HepG2 (cell line): ENCODE measurements at regions not wholly inside any gene's neighbourhood (a gene's known extent, or its start where the extent isn't known, plus 50 kb on each side); places are given as distances from the start of the nearest gene placed in this dataset.
A peak's percentile ranks its signal among the peaks of the same experiment; 100 is the strongest.

Source experiments
- ATAC-seq: fragments of 200-7000 bp; cut with Tn5 transposase; 3 replicates; pipeline ENCODE4 v1.9.1; 2020; ENCODE audit warnings: mild to moderate bottlenecking, moderate library complexity
- BruUV-seq: library from RNA; stranded (reverse); fragments of 400-500 nt; replicated peaks from 2 replicates; lab custom pipeline; 2021; lab: Mats Ljungman, UMichigan
- CTCF ChIA-PET: fragments of 300-600 bp; formaldehyde crosslinking; extraction: SDS; loops from one replicate; lab custom pipeline; 2021; ENCODE audit warnings: low total read pairs, inconsistent platforms, low intra/inter-chr PET ratio; lab: Yijun Ruan, JAX
- POLR2A ChIA-PET: fragments of 350-600 bp; sonication (Branson Sonifier 250); formaldehyde crosslinking; loops from one replicate; lab custom pipeline; 2020; ENCODE audit warnings: antibody characterized with exemption, inconsistent platforms; lab: Yijun Ruan, JAX
- DNase-seq: peaks from one replicate; pipeline ENCODE4 v3.0.0-alpha.2; 2015; ENCODE audit warnings: low spot score
- FAIRE-seq: peaks from 3 replicates; lab custom pipeline; 2011; peaks lifted over from hg19 to GRCh38; lab: Jason Lieb, UNC
- H2AFZ ChIP-seq: one replicate; pipeline ENCODE4 v1.6.1; 2011; ENCODE audit warnings: low read length, inconsistent platforms
- H3K27ac ChIP-seq: fragments of 300-600 bp; 3 replicates; pipeline ENCODE4 v1.8.0; 2011; ENCODE audit warnings: mixed run types, mild to moderate bottlenecking, mixed read lengths, low read length, inconsistent platforms; ENCODE audit not compliant: insufficient read depth; ENCODE audit errors: extremely low read length
- H3K27me3 ChIP-seq, 2 experiments: fragments of 200-600 bp in 1 of 2; 2 replicates in 1 of 2; 3 replicates in 1 of 2; pipeline versions ENCODE4 v1.6.0 to v1.8.0; 2011; ENCODE audit warnings: low read length in 2 of 2, mild to moderate bottlenecking in 2 of 2, moderate library complexity in 2 of 2, inconsistent platforms in 1 of 2; ENCODE audit not compliant: insufficient read depth in 2 of 2, control insufficient read depth in 1 of 2
- H3K36me3 ChIP-seq, 2 experiments: fragments of 200-600 bp in 1 of 2; replicated peaks in 1 of 2; 2 replicates in 1 of 2; 3 replicates in 1 of 2; pipeline versions ENCODE4 v1.5.1 to v1.8.0; 2011; ENCODE audit warnings: low read length in 2 of 2, inconsistent platforms in 1 of 2; ENCODE audit not compliant: insufficient read depth in 2 of 2, control insufficient read depth in 1 of 2
- H3K4me1 ChIP-seq: 2 replicates; pipeline ENCODE4 v1.5.1; 2012; ENCODE audit warnings: low read length, inconsistent platforms; ENCODE audit not compliant: insufficient read depth
- H3K4me2 ChIP-seq: 2 replicates; pipeline ENCODE4 v1.6.0; 2011; ENCODE audit warnings: low read depth, low read length, inconsistent platforms
- H3K4me3 ChIP-seq, 3 experiments: fragments of 200-600 bp in 1 of 3; sonication (generic), shearing (Covaris generic) in 1 of 3; replicated peaks in 1 of 3; 2 replicates each; pipeline ENCODE4 v1.5.1; 2011 to 2016; ENCODE audit warnings: low read length in 3 of 3, inconsistent platforms in 2 of 3, low read depth in 2 of 3, mild to moderate bottlenecking in 2 of 3, control low read depth in 1 of 3, mixed read lengths in 1 of 3; ENCODE audit not compliant: insufficient read depth in 1 of 3
- H3K79me2 ChIP-seq: one replicate; pipeline ENCODE4 v1.6.1; 2011; ENCODE audit warnings: low read length, inconsistent platforms; ENCODE audit not compliant: insufficient read depth
- H3K9ac ChIP-seq: 2 replicates; pipeline ENCODE4 v1.6.0; 2011; ENCODE audit warnings: mild to moderate bottlenecking, low read depth, low read length, inconsistent platforms; ENCODE audit not compliant: insufficient read depth
- H3K9me3 ChIP-seq: 2 replicates; pipeline ENCODE4 v1.5.1; 2012; ENCODE audit warnings: mild to moderate bottlenecking, low read length
- H4K20me1 ChIP-seq: 2 replicates; pipeline ENCODE4 v1.6.0; 2011; ENCODE audit warnings: inconsistent platforms, mild to moderate bottlenecking, low read length, moderate library complexity; ENCODE audit not compliant: insufficient read depth
- ATF4 ChIP-seq, 2 experiments: fragments of 450-650 bp in 1 of 2; sonication (generic) in 1 of 2; formaldehyde crosslinking; IDR thresholded peaks; 2 replicates each; pipeline versions ENCODE4 v1.5.0 to v1.8.0; 2020 to 2022; ENCODE audit warnings: mild to moderate bottlenecking in 1 of 2, missing genetic modification reagents in 1 of 2
- MBNL3 ChIP-seq: fragments of 250-450 bp; sonication (Bioruptor Pico); conservative IDR thresholded peaks from 2 replicates; pipeline ENCODE4 v1.8.0; 2022; ENCODE audit warnings: mild to moderate bottlenecking, inconsistent platforms
- MLXIP ChIP-seq: sonication (generic); formaldehyde crosslinking; IDR thresholded peaks from 2 replicates; pipeline ENCODE4 v1.9.0; 2021; ENCODE audit warnings: missing genetic modification reagents, borderline replicate concordance
- ZBED4 ChIP-seq: sonication (generic); formaldehyde crosslinking; IDR thresholded peaks from 2 replicates; pipeline ENCODE4 v1.4.0; 2020; ENCODE audit warnings: missing genetic modification reagents, borderline replicate concordance
- ZNF276 ChIP-seq: sonication (generic); formaldehyde crosslinking; IDR thresholded peaks from 2 replicates; pipeline ENCODE4 v1.4.0; 2020; ENCODE audit warnings: mild to moderate bottlenecking, low read depth, missing genetic modification reagents
- ZNF34 ChIP-seq: sonication (generic); formaldehyde crosslinking; IDR thresholded peaks from 2 replicates; pipeline ENCODE4 v1.4.0; 2020; ENCODE audit warnings: mild to moderate bottlenecking, missing genetic modification reagents, borderline replicate concordance
- ZNF557 ChIP-seq: sonication (generic); formaldehyde crosslinking; IDR thresholded peaks from 2 replicates; pipeline ENCODE4 v1.4.0; 2020; ENCODE audit warnings: missing genetic modification reagents
- ZNF660 ChIP-seq: sonication (generic); formaldehyde crosslinking; IDR thresholded peaks from 2 replicates; pipeline ENCODE4 v1.5.1; 2020; ENCODE audit warnings: mild to moderate bottlenecking, low read depth, missing genetic modification reagents, borderline replicate concordance
- WGBS: methylation state at CpG from one replicate; pipeline ENCODE4 v1.1.6; 2017; ENCODE audit warnings: low lambda C conversion rate; 5-methylcytosine and 5-hydroxymethylcytosine counted together
- in situ Hi-C: cut with HindIII; loops from 2 replicates; pipeline ENCODE4 v1.10.0; 2017; ENCODE audit warnings: low pct_unique_long_range_greater_than_20kb; ENCODE audit not compliant: extremely low pct_ligation_motif_present
- intact Hi-C: fragments of 100-400 bp; cut with micrococcal nuclease; formaldehyde crosslinking; loops from one replicate; pipeline ENCODE4 v1.10.0; 2022; ENCODE audit not compliant: unreplicated experiment
- TF ChIP-seq, protein P1 (sequence below): sonication (generic); formaldehyde crosslinking; IDR thresholded peaks from 2 replicates; pipeline ENCODE4 v1.4.0; 2020; ENCODE audit warnings: mild to moderate bottlenecking, missing genetic modification reagents

DNA sequence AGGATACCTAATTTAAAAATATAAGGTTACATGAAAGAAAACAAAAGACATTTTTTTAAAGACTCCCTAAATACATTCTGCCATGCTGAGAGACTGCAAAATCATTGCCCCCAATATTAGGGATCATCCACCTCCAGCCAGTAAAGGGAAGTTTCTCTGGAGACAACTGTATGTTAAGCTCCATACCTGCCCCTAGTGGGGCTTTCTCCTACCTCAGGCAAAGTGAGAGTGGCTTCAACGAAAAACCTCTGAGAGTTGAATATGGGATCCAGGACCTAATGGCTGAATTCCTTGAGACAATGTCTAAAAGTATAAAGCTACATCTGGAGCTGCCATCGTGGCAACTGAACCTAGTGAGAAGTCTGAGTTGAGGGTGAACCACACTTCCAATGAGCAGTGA, 248.1 kb upstream of the FIGN start:
- DNase-seq (no peak), FAIRE-seq (no peak), ATAC-seq (peak; percentile 53; the same call in 2 of the 3 replicates)
- H2AFZ ChIP-seq, result no peak overlapping the region
- no peaks in the 10 kb centered on the region for H3K4me1 ChIP-seq
- POLR2A ChIA-PET, result no interaction called here
- no peaks in the 10 kb centered on the region for H3K27me3 ChIP-seq
- BruUV-seq, result no TSS peak
- no peak overlapping the region for H3K4me2 ChIP-seq
- H3K36me3 ChIP-seq, result no peaks in the 10 kb centered on the region
- no peaks in the 10 kb centered on the region for H4K20me1 ChIP-seq
- intact Hi-C loops, result no loop called here
- no peaks in the 10 kb centered on the region for H3K9me3 ChIP-seq
- in situ Hi-C loops, result no loop called here
- no peaks in the 10 kb centered on the region for H3K79me2 ChIP-seq
- 0% methylated on average over 2 of the region's 2 CpGs for WGBS
- H3K9ac ChIP-seq, result no peak overlapping the region
- H3K4me3 ChIP-seq, result no peak overlapping the region
- CTCF ChIA-PET, result no interaction called here
- no peak overlapping the region for H3K27ac ChIP-seq
- TF ChIP-seq, protein P1, sequence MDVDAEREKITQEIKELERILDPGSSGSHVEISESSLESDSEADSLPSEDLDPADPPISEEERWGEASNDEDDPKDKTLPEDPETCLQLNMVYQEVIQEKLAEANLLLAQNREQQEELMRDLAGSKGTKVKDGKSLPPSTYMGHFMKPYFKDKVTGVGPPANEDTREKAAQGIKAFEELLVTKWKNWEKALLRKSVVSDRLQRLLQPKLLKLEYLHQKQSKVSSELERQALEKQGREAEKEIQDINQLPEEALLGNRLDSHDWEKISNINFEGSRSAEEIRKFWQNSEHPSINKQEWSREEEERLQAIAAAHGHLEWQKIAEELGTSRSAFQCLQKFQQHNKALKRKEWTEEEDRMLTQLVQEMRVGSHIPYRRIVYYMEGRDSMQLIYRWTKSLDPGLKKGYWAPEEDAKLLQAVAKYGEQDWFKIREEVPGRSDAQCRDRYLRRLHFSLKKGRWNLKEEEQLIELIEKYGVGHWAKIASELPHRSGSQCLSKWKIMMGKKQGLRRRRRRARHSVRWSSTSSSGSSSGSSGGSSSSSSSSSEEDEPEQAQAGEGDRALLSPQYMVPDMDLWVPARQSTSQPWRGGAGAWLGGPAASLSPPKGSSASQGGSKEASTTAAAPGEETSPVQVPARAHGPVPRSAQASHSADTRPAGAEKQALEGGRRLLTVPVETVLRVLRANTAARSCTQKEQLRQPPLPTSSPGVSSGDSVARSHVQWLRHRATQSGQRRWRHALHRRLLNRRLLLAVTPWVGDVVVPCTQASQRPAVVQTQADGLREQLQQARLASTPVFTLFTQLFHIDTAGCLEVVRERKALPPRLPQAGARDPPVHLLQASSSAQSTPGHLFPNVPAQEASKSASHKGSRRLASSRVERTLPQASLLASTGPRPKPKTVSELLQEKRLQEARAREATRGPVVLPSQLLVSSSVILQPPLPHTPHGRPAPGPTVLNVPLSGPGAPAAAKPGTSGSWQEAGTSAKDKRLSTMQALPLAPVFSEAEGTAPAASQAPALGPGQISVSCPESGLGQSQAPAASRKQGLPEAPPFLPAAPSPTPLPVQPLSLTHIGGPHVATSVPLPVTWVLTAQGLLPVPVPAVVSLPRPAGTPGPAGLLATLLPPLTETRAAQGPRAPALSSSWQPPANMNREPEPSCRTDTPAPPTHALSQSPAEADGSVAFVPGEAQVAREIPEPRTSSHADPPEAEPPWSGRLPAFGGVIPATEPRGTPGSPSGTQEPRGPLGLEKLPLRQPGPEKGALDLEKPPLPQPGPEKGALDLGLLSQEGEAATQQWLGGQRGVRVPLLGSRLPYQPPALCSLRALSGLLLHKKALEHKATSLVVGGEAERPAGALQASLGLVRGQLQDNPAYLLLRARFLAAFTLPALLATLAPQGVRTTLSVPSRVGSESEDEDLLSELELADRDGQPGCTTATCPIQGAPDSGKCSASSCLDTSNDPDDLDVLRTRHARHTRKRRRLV (CRISPR knock-in tag), result no peak
- TF ChIP-seq MLXIP (CRISPR knock-in tag) (no peak), ZBED4 (CRISPR knock-in tag) (no peak), ZNF34 (no peak), ZNF276 (CRISPR knock-in tag) (no peak), ZNF660 (no peak), MBNL3 (no peak), ZNF557 (no peak), ATF4 (CRISPR knock-in tag; IDR thresholded peaks at IDR 0.05) (no peak)
